B cell (primary cell): ENCODE measurements at regions not wholly inside any gene's neighbourhood (a gene's known extent, or its start where the extent isn't known, plus 50 kb on each side); places are given as distances from the start of the nearest gene placed in this dataset.

Experiments
- ATAC-seq: fragments of 200-7000 bp; cut with Tn5 transposase; one replicate; pipeline ENCODE4 v1.10.0; 2021; ENCODE audit warnings: low read depth, mild to moderate bottlenecking, moderate number of reproducible peaks, moderate library complexity
- CTCF ChIA-PET: fragments of 350-600 bp; sonication (Branson Sonifier 250); formaldehyde crosslinking; loops from one replicate; lab custom pipeline; 2021; ENCODE audit warnings: antibody characterized with exemption, inconsistent platforms; lab: Charles Lee
- POLR2A ChIA-PET: fragments of 350-600 bp; sonication (Branson Sonifier 250); formaldehyde crosslinking; loops from one replicate; lab custom pipeline; 2021; ENCODE audit warnings: antibody characterized with exemption; lab: Charles Lee
- DNase-seq: peaks from one replicate; pipeline ENCODE4 v3.0.0; 2013
- H2AFZ ChIP-seq: 2 replicates; pipeline ENCODE4 v1.6.1; 2012; ENCODE audit warnings: mild to moderate bottlenecking, low read depth, low read length; ENCODE audit not compliant: insufficient read depth, poor library complexity, severe bottlenecking
- H3K27ac ChIP-seq, 2 donors: 1 replicate in 1 of 2; 2 replicates in 1 of 2; pipeline ENCODE4 v1.5.1; 2012 to 2013; ENCODE audit warnings: low read length in 2 of 2, mild to moderate bottlenecking in 2 of 2, moderate library complexity in 1 of 2
- H3K27me3 ChIP-seq, 4 experiments: fragments of 200-600 bp in 1 of 4; sonication (generic) in 1 of 4; replicated peaks in 1 of 4; 1 replicate in 2 of 4; 2 replicates in 2 of 4; pipeline versions ENCODE4 v1.6.1 to v1.7.0; 2013 to 2016; ENCODE audit warnings: low read length in 3 of 4, mild to moderate bottlenecking in 2 of 4, mixed read lengths in 1 of 4, moderate library complexity in 1 of 4; ENCODE audit not compliant: insufficient read depth in 4 of 4, control insufficient read depth in 3 of 4; ENCODE audit errors: control extremely low read depth in 1 of 4
- H3K36me3 ChIP-seq, 2 experiments: replicated peaks in 1 of 2; 1 replicate in 1 of 2; 2 replicates in 1 of 2; pipeline versions ENCODE4 v1.6.1 to v1.7.1; 2013; ENCODE audit warnings: low read length in 1 of 2; ENCODE audit not compliant: insufficient read depth in 2 of 2, control insufficient read depth in 1 of 2; ENCODE audit errors: control extremely low read depth in 1 of 2, extremely low read depth in 1 of 2
- H3K4me1 ChIP-seq, 2 donors: fragments of 200-600 bp in 1 of 2; sonication (generic) in 1 of 2; 1 replicate in 1 of 2; 2 replicates in 1 of 2; pipeline versions ENCODE4 v1.5.1 to v1.6.1; 2013 to 2017; ENCODE audit warnings: low read length in 2 of 2; ENCODE audit not compliant: control insufficient read depth in 2 of 2, insufficient read depth in 2 of 2
- H3K4me2 ChIP-seq: replicated peaks from 2 replicates; pipeline ENCODE3; 2012; ENCODE audit warnings: mild to moderate bottlenecking, low read depth, low read length; ENCODE audit not compliant: poor library complexity, severe bottlenecking
- H3K4me3 ChIP-seq, 5 experiments: fragments of 200-600 bp in 1 of 5; sonication (generic) in 1 of 5; 1 replicate in 3 of 5; 2 replicates in 2 of 5; pipeline versions ENCODE4 v1.5.1 to v1.7.0; 2011 to 2016; ENCODE audit warnings: low read length in 4 of 5, mild to moderate bottlenecking in 4 of 5, low read depth in 2 of 5, control low read depth in 1 of 5, moderate library complexity in 1 of 5; ENCODE audit not compliant: insufficient read depth in 1 of 5; ENCODE audit errors: control extremely low read depth in 1 of 5, extremely low read depth in 1 of 5
- H3K79me2 ChIP-seq: fragments of 200-600 bp; sonication (generic); one replicate; pipeline ENCODE4 v1.6.0; 2016; ENCODE audit warnings: low read length; ENCODE audit not compliant: control insufficient read depth, insufficient read depth
- H3K9ac ChIP-seq: fragments of 200-600 bp; sonication (generic); 2 replicates; pipeline ENCODE4 v1.6.1; 2017; ENCODE audit warnings: mild to moderate bottlenecking, low read length, moderate library complexity
- H3K9me3 ChIP-seq, 3 donors: one replicate each; pipeline versions ENCODE4 v1.6.1 to v1.7.1; 2013; ENCODE audit warnings: low read length in 2 of 3; ENCODE audit not compliant: control insufficient read depth in 2 of 3, insufficient read depth in 1 of 3; ENCODE audit errors: control extremely low read depth in 1 of 3
- H4K20me1 ChIP-seq: 2 replicates; pipeline ENCODE4 v1.6.0; 2012; ENCODE audit warnings: mild to moderate bottlenecking, low read length; ENCODE audit not compliant: insufficient read depth, control insufficient read depth, poor library complexity, severe bottlenecking
- H3K27ac Mint-ChIP-seq: one replicate; pipeline ENCODE4 v1.8.0; 2021; ENCODE audit warnings: mixed read lengths
- H3K27me3 Mint-ChIP-seq: one replicate; pipeline ENCODE4 v1.8.0; 2021; ENCODE audit warnings: mixed read lengths
- H3K4me1 Mint-ChIP-seq: one replicate; pipeline ENCODE4 v1.8.0; 2021; ENCODE audit warnings: mixed read lengths
- H3K4me3 Mint-ChIP-seq: one replicate; pipeline ENCODE4 v1.8.0; 2021; ENCODE audit warnings: mixed read lengths
- H3K9me3 Mint-ChIP-seq: one replicate; pipeline ENCODE4 v1.8.0; 2022; ENCODE audit warnings: mixed read lengths; ENCODE audit not compliant: insufficient read depth
- EZH2 ChIP-seq: IDR thresholded peaks from 2 replicates; pipeline ENCODE4 v1.6.1; 2012; ENCODE audit warnings: borderline replicate concordance, low read depth, mild to moderate bottlenecking, moderate library complexity, low read length; ENCODE audit not compliant: insufficient read depth, poor library complexity, severe bottlenecking
- WGBS: methylation state at CpG from one replicate; pipeline ENCODE4 v1.1.5; 2013; ENCODE audit warnings: missing lambda C conversion rate; ENCODE audit not compliant: insufficient coverage; 5-methylcytosine and 5-hydroxymethylcytosine counted together
- intact Hi-C: fragments of 100-400 bp; cut with micrococcal nuclease; formaldehyde crosslinking; loops from one replicate; pipeline ENCODE4 v1.10.0; 2022
- TF ChIP-seq, protein P1 (sequence below): fragments of 200-600 bp; IDR thresholded peaks from one replicate; pipeline ENCODE4 v1.8.0; 2022; ENCODE audit warnings: antibody characterized with exemption, mild to moderate bottlenecking

- H4K20me1 ChIP-seq, result no peaks in the 10 kb centered on the region
- H2AFZ ChIP-seq, result no peak overlapping the region
- Mint-ChIP-seq H3K9me3 (no peaks in the 10 kb centered on the region), H3K27me3 (no peaks in the 10 kb centered on the region), H3K4me3 (no peak overlapping the region), H3K27ac (no peak overlapping the region), H3K4me1 (no peaks in the 10 kb centered on the region)
- H3K4me2 ChIP-seq, result no peak overlapping the region
- DNase-seq (no peak), ATAC-seq (no peak)
- WGBS, result no CpG with 5 or more reads among the region's 4 CpGs
- H3K27ac ChIP-seq, result no peak overlapping the region
- no peak overlapping the region for H3K4me3 ChIP-seq
- no peaks in the 10 kb centered on the region for H3K4me1 ChIP-seq
- TF ChIP-seq EZH2, result no peak
- TF ChIP-seq, protein P1, sequence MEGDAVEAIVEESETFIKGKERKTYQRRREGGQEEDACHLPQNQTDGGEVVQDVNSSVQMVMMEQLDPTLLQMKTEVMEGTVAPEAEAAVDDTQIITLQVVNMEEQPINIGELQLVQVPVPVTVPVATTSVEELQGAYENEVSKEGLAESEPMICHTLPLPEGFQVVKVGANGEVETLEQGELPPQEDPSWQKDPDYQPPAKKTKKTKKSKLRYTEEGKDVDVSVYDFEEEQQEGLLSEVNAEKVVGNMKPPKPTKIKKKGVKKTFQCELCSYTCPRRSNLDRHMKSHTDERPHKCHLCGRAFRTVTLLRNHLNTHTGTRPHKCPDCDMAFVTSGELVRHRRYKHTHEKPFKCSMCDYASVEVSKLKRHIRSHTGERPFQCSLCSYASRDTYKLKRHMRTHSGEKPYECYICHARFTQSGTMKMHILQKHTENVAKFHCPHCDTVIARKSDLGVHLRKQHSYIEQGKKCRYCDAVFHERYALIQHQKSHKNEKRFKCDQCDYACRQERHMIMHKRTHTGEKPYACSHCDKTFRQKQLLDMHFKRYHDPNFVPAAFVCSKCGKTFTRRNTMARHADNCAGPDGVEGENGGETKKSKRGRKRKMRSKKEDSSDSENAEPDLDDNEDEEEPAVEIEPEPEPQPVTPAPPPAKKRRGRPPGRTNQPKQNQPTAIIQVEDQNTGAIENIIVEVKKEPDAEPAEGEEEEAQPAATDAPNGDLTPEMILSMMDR, result no peak
- no peaks in the 10 kb centered on the region for H3K79me2 ChIP-seq
- ChIA-PET CTCF (no interaction called here), POLR2A (no interaction called here)
- no peaks in the 10 kb centered on the region for H3K36me3 ChIP-seq
- H3K27me3 ChIP-seq, result no peaks in the 10 kb centered on the region
- no peaks in the 10 kb centered on the region for H3K9me3 ChIP-seq
- H3K9ac ChIP-seq, result no peak overlapping the region
- intact Hi-C loops, result no loop called here
Measured at GRCh38 chr17:55926276-55926990, 175.6 kb downstream of the PCTP start.

DNA sequence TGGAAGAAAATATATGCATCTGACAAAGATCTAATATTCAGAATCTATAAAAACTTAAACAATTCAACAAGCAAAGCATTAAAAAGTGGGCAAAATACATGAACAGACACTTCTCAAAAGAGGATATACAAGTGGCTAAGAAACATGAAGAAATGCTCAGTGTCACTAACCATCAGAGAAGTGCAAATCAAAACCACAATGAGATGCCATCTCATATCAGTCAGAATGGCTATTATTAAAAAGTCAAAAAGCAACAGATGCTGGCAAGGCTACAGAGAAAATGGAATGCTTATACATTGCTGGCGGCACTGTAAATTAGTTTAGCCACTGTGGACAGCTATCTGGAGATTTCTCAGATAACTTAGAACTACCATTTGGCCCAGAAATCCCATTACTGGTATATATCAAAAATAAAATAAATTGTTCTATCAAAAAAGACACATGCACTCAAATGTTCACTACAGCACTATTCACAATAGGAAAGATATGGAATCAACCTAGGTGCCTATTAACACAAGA, 179.5 kb downstream of the PCTP start:
- TF ChIP-seq, protein P1, result no peak
- TF ChIP-seq EZH2, result no peak
- no peaks in the 10 kb centered on the region for H4K20me1 ChIP-seq
- no peak overlapping the region for H3K4me3 ChIP-seq
- no peaks in the 10 kb centered on the region for H3K27me3 ChIP-seq
- ChIA-PET CTCF (no interaction called here), POLR2A (no interaction called here)
- H2AFZ ChIP-seq, result no peak overlapping the region
- no peak overlapping the region for H3K9ac ChIP-seq
- no peak overlapping the region for H3K4me2 ChIP-seq
- no peaks in the 10 kb centered on the region for H3K79me2 ChIP-seq
- no peak overlapping the region for H3K4me3 Mint-ChIP-seq
- intact Hi-C loops, result no loop called here
- no CpG with 5 or more reads among the region's 1 CpG for WGBS
- H3K27ac Mint-ChIP-seq, result no peak overlapping the region
- H3K4me1 Mint-ChIP-seq, result no peaks in the 10 kb centered on the region
- no peaks in the 10 kb centered on the region for H3K9me3 ChIP-seq
- H3K4me1 ChIP-seq, result no peaks in the 10 kb centered on the region
- DNase-seq, result no peak
- H3K27ac ChIP-seq, result no peak overlapping the region
- ATAC-seq, result no peak
- no peaks in the 10 kb centered on the region for H3K27me3 Mint-ChIP-seq
- no peaks in the 10 kb centered on the region for H3K9me3 Mint-ChIP-seq
- H3K36me3 ChIP-seq, result no peaks in the 10 kb centered on the region
